ENCODE measurements at regions not wholly inside any gene's neighbourhood (a gene's known extent, or its start where the extent isn't known, plus 50 kb on each side); places are given as distances from the start of the nearest gene placed in this dataset.

DNA sequence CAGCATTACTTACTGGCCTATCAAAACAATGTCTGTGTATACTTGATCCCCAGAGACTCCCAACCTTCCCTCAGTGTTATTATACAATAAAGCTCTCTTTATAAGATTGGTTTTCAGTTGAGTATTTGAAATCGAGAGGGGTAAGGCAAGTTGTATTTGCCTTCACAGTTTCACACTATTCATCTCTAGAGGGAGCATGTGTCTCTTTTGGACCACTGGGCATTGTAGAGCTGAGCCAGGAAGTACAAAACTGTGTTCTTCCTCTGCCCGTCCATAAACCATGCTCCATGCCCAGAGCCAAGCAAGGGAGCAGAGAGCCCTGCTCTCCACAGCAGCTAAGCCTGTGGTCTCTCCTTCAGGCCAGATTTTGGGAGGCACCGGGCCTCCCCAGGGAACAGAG lies 61.5 kb upstream of the HHIP start:
- H3K9me3 ChIP-seq = no peaks in the 10 kb centered on the region
- H3K4me3 ChIP-seq = no peak overlapping the region
- TF ChIP-seq, protein P1, sequence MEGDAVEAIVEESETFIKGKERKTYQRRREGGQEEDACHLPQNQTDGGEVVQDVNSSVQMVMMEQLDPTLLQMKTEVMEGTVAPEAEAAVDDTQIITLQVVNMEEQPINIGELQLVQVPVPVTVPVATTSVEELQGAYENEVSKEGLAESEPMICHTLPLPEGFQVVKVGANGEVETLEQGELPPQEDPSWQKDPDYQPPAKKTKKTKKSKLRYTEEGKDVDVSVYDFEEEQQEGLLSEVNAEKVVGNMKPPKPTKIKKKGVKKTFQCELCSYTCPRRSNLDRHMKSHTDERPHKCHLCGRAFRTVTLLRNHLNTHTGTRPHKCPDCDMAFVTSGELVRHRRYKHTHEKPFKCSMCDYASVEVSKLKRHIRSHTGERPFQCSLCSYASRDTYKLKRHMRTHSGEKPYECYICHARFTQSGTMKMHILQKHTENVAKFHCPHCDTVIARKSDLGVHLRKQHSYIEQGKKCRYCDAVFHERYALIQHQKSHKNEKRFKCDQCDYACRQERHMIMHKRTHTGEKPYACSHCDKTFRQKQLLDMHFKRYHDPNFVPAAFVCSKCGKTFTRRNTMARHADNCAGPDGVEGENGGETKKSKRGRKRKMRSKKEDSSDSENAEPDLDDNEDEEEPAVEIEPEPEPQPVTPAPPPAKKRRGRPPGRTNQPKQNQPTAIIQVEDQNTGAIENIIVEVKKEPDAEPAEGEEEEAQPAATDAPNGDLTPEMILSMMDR (IDR thresholded peaks at IDR 0.05) = no peak
- DNase-seq (no peak), ATAC-seq (peak; percentile 37)
- intact Hi-C loops (cut with DNase I, micrococcal nuclease) = no loop called here
- H3K36me3 ChIP-seq (ENCODE audit: low read depth) = no peaks in the 10 kb centered on the region
- peaks cover 10% of the 10 kb centered on the region for H3K4me1 ChIP-seq (ENCODE audit: low read depth)

DNA sequence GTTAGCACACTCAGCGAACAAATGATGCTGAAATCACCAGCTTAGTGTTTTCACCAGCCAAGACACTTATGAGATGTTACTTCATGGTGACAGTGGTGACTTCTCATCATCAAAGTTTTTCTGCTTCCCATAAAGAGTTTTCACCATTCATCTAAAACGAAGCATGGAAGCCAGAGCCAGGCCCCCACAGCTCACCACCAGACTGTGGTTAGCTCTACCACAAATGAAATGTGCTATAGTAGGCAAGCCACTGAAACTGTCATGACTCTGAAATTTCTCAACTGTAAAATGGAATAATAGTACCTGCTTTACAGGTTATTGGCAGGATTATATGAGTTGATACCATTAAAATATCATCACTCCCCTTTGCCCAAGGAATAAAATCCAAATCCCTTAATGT lies 56.4 kb upstream of the HHIP start:
- H3K9me3 ChIP-seq = no peaks in the 10 kb centered on the region
- no peak overlapping the region for H3K4me3 ChIP-seq
- no peak for ATAC-seq
- H3K36me3 ChIP-seq (ENCODE audit: low read depth) = no peaks in the 10 kb centered on the region
- intact Hi-C loops (cut with DNase I, micrococcal nuclease) = no loop called here
- no peak for DNase-seq
- TF ChIP-seq, protein P1 (IDR thresholded peaks at IDR 0.05) = no peak
- H3K4me1 ChIP-seq (ENCODE audit: low read depth) = peaks cover 9% of the 10 kb centered on the region

DNA sequence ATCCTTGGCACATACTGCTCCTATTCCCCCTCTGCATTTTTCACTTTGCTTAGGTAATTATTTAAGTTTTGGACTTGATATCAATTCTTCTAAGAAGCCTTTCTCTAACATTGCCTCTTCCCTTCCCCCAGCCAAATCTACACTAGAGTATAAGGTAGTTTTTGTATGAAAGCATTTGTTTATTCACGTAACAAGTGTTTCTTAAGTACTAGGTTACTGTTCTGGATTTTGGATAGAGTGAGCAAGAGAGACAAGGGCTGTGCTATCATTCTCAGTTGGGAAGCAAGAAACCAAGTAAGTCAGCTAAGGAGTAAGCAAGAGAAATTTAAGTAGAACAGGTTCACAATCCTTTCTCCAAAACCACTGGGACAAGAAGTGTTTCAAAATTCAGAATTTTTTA lies 55.9 kb upstream of the HHIP start:
- H3K4me1 ChIP-seq (ENCODE audit: low read depth) = peaks cover 5% of the 10 kb centered on the region
- TF ChIP-seq, protein P1 (IDR thresholded peaks at IDR 0.05) = no peak
- no peak for DNase-seq
- no peaks in the 10 kb centered on the region for H3K36me3 ChIP-seq (ENCODE audit: low read depth)
- no peak for ATAC-seq
- intact Hi-C loops (cut with DNase I, micrococcal nuclease) = no loop called here
- no peak overlapping the region for H3K4me3 ChIP-seq
- H3K9me3 ChIP-seq = no peaks in the 10 kb centered on the region

DNA sequence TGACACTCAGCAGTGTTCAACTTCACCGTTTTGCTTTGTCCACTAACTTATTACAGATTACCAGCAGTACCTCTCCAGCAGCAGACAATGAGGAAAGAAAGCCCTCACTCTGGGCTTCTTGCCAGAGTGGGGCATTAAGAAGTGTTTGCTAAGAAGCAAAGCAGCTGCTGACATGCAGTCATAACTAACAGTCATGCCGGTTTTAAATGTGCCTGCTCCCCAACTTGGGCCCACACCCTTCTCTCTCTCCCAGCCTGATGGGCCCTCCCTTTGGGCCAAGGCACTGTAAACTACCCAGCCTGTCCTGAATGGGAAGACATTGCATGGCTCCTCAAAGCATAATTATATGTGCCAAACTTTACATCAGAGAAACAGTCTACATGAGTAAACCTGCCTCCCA lies 54.6 kb upstream of the HHIP start:
- DNase-seq = peak; percentile 47 to 71 (median 53)
- no peaks in the 10 kb centered on the region for H3K36me3 ChIP-seq (ENCODE audit: low read depth)

DNA sequence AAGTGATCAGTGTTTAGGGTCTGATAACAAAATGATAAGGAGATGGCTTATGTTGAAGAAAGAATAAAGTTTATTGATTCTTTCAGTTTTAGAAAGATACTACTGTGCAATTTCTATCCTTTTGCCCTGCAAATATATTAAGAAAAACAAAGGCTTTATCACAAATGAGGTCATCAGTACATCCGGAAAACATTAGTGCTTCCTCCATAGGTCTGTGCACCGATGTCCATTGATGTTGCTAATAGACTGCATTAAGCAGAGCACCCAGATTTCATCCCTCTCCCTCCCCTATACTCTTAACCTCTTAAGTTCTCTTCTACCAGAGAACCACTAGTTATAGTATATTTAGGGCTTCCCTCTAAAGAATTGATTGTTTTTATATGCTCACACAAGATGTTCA lies 53.7 kb upstream of the HHIP start:
- H3K4me3 ChIP-seq = no peak overlapping the region
- ATAC-seq (no peak), DNase-seq (no peak)
- TF ChIP-seq, protein P1 (IDR thresholded peaks at IDR 0.05) = no peak
- no peaks in the 10 kb centered on the region for H3K36me3 ChIP-seq (ENCODE audit: low read depth)
- peaks cover 7% of the 10 kb centered on the region for H3K4me1 ChIP-seq (ENCODE audit: low read depth)
- intact Hi-C loops (cut with DNase I, micrococcal nuclease) = no loop called here
- no peaks in the 10 kb centered on the region for H3K9me3 ChIP-seq

More for the DNA sequence above, 54.6 kb upstream of the HHIP start:
- no peak overlapping the region for H3K4me3 ChIP-seq
- peaks cover 7% of the 10 kb centered on the region for H3K4me1 ChIP-seq (ENCODE audit: low read depth)
- no peaks in the 10 kb centered on the region for H3K9me3 ChIP-seq
- intact Hi-C loops (cut with DNase I, micrococcal nuclease) = no loop called here
- peak; percentile 97 for ATAC-seq
- TF ChIP-seq, protein P1 (IDR thresholded peaks at IDR 0.05) = no peak

DNA sequence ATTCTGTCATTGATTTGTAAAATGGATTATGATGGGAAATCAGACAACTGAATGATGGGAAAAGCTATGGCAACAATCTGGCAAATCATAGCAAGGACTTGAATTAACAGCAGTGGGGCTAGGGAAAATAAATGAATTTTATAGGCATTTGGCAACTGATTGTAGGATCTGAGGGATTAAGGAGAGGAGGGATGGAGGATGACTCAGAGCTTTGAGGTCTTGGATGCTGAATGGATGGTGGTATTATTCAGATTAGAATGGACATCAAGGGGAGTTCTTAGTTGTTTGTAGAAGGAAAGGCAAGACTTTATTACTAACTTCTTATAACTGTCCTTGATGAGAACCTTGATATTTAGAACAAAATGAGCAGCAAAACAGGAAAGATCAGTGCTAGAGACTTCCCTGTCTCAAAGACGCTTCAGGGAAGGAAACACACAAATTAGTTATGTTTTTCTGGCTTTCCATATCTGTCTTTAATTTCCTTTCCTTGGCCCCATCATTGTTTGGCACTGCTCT lies 51.4 kb upstream of the HHIP start:
- Histone ChIP-seq H3K4me1 (ENCODE audit: low read depth) (peaks cover 7% of the 10 kb centered on the region), H3K36me3 (ENCODE audit: low read depth) (no peaks in the 10 kb centered on the region), H3K4me3 (no peak overlapping the region), H3K9me3 (no peaks in the 10 kb centered on the region)
- intact Hi-C loops (cut with DNase I, micrococcal nuclease) = no loop called here
- DNase-seq = no peak
- ATAC-seq = no peak
- TF ChIP-seq, protein P1 (IDR thresholded peaks at IDR 0.05) = no peak
